NCI-H2029 (cell line): ENCODE measurements at regions not wholly inside any gene's neighbourhood (a gene's known extent, or its start where the extent isn't known, plus 50 kb on each side); places are given as distances from the start of the nearest gene placed in this dataset.

Source experiments
- DNase-seq: peaks from one replicate; lab custom pipeline; 2025; lab: John Stamatoyannopoulos, UW

DNA sequence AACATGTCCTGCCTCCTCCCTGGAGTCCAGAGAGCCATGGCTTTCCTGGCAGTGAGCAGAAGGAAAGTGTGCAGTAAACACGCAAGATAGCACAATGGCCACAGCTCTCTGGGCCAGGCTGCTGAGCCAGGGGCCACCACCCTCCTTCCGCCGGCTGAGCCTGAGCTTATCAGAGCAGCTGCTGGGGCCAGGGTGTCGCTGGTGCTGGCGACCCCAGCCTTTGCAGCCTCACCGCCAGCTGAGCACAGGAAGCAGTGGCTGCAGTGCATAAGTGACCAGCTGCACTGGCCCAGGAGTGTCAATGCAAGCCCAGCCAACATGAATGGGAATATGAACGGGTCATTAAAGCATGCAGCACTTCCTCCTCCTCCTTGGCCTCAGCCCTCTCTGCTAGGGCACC, 172.0 kb downstream of the ZFP36L2 start:
- peak; percentile 30 for DNase-seq

DNA sequence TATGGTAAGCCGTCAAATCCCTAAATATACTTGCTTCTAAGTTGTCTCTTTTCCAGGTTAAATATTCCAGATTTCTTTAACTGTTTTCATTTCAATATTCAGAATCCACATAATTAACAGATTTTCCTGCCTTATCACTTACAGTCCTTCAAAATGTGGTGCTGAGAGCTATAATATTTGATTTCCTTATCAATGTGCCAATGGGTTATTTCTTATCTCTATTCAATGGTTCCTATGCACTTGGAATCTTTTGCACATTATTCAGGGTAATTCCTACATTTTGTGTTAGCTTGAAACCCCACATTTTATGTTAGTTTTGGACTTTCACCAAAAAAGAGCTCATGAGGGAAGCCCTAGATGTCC, 173.5 kb downstream of the ZFP36L2 start:
- no peak for DNase-seq

DNA sequence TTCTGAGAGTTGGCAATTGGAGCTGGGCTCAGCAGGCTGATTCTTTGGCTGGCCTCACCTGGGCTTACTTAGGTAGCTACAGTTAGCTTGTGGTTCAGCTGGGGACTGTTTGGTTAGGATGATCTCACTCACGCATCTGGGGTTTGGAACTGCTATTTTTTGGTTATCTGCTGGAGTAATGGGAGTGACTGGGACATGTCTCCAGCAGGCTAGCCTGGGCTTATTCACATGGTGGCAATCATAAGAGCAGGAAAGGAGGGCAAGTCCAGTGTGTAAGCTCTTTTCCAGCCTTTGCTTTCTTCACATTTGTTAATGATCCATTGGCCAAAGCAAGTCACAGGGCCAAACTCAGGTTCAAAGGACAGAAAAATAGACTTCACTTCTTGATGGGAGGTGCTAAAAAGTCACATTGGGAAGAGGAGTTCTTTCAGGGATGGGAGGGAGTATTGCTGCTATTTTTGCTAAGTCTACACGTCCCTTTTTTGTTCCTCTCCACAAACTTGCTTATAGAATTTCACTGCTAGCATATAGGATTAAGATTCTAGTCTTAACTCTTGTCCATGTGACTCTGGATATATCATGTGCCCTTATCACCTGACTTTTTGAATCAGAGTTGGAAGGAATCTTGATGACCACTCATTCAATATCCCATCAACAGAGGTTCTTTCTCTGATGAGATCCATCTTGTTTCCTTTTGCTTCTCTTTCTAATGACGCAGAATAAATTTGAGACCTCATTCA, 174.0 kb downstream of the ZFP36L2 start:
- DNase-seq: no peak

DNA sequence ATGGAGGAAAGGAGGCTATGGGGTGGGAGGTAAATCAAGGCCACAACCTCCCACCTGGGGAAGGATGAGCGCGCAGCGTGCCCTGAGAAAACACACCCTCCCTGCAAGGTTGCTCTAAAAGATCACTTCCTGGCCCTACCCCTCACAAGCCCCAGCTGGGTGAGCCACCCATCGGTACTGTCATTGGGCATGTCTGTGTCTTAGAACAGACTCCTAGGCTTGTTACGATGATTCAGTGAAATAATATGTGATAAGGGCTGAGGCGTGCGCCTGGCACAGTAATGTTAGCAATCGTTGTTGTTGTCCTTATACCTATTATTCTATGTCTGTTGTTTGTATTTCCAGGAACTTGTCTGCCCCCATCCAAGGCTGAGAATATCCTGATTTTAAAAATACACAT, 175.1 kb downstream of the ZFP36L2 start:
- no peak for DNase-seq

DNA sequence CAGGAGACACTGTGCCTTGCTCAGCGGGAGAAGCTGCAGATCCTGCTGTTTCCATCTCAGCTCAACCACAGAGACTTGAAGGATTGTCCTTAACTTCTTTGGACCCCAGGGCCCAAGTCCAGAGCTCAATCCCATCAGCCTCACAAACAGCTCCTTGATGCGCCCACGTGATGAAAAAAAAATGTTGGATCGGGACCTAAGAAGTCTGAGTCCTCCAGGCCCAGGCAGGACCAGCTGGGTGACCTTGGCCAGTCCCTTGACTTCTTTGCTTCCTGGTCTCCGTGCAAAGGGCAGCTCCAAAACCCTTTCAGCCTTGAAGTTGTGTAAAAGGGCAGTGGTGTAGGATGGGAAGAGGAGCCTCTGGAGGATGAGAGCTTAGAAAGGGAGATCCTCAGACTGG, 175.5 kb downstream of the ZFP36L2 start:
- no peak for DNase-seq

DNA sequence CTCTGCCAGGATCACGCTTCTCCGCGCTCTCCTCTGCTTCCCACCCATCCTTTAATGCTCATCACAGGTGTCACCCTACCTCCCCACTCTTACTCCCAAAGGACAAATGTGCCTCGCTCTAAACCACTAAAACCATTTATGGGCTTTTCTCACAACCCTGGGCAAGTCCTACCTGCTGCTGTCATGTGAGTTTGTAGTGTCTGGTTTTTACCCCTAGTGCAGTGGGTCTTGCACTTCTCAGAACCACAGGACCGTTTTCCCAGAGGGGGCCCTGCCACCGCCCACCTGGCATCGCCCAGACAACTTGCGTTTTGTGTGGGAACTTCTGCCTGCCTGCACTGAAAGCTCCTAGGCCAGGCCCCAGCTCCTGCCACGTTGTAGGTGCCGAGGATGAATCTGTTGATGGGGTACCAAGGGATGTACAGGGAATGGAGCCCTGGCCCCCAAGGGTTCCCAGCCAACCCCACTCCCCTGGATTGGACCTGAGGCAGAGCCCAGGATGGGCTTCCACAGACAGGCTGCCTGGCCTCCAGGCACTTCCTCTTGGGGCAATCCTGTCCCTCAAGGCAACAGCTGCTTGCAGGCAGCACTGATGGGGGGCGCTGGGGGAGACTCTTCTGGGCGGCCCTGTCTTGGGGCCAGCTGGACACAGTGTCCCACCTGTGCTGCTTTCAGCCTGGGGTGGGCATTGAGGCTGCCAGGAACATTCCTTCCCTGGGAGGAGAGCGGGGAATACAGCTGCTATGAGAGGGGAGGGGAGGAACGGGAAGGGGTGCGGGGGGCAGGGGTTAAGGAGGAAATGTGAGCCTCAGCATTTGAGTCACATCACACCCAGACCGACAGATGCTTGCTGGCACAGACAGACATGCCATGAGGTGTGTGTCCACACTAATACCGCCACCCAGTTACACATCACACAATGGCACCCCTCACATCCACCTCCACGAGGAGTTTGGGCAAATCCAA, 176.3 kb downstream of the ZFP36L2 start:
- DNase-seq: no peak

DNA sequence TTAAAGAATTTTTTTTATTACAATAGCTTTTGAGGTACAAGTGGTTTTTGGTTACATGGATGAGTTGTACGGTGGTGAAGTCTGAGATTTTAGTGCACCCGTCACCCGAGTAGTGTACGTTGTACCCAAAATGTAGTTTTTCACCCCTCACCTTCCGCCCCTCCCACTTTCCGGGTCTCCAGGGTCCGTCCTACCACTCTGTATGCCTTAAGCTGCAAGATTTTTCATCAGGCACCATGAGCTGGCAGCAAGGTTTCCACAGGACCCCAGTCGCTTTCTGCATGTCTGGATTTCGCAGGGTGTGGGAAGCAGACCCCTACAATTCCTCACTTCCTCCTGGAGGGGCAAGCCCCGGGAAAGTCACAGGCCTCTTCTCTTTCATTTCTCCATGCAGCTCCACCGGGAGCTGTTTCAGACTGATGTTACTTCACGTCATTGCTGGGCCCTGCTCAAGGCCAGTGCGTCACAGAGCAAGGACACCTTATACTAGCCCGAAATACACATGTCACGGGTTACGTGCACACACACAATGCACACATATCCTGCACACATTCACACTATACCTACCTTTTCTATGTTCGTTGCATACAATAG, 179.1 kb downstream of the ZFP36L2 start:
- DNase-seq: no peak

DNA sequence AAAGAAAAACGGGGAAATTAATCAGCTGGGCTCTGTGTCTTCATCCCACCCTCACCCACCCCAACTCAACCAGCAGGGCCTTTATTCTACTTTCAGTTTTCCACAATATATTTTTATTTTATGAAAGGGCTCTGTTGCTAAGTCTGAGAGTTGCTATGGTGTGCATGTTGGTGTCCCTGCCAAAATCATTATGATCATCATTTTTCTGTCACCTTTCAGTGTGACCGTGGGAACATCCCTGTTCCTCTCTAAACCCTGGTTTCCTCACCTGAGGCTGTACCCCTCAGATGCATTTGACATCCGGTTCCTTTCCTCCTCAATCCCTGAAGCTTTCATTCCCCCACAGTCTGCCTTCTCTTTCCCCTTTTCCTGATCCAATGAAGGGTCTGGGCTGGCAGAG, 180.5 kb downstream of the ZFP36L2 start:
- no peak for DNase-seq

DNA sequence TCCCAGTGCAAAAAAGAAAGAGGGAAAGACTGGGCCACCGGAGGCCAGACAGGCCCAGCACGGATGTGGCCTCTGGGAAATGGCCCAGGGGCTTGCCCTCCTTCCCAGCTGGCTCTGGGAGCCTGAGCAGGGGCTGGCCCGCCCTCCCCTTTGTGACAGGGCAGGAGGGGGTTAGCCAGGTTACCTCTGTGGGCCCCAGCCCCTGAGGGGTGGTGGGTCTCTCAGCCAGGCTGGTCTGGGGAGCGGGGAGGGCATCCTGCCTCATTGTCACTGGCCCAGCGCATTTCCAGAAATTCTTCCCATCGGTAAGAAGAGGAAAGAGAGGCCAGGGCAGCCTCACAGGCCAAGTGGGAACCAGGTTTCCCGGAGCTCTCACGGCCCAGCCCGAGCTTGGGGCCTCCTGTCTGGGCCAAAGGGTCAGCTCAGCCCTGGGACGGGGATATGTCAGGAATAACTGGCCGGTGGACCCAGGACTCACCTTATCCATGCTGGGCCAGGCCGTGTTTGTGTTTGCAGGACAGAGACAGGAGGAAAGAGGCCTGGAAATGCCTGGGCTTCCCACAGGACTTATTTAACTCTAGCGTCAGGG, 182.2 kb downstream of the ZFP36L2 start:
- DNase-seq: no peak

DNA sequence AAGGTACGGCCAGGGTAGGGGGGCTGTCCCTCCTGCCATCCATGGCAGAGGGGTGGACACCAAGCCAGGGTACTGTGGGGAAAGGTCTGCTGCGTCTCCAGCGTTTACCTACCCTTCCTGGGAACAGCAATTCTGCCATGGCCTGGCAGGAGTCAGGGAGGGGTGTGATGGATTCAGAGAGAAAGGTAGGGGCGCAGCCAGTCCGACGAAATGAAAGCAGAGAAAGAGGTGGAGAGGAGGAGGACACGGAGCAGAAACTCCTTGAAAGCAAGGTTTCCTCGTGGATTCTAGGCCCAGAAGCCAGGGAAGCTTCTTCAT, 182.9 kb downstream of the ZFP36L2 start:
- DNase-seq: no peak

DNA sequence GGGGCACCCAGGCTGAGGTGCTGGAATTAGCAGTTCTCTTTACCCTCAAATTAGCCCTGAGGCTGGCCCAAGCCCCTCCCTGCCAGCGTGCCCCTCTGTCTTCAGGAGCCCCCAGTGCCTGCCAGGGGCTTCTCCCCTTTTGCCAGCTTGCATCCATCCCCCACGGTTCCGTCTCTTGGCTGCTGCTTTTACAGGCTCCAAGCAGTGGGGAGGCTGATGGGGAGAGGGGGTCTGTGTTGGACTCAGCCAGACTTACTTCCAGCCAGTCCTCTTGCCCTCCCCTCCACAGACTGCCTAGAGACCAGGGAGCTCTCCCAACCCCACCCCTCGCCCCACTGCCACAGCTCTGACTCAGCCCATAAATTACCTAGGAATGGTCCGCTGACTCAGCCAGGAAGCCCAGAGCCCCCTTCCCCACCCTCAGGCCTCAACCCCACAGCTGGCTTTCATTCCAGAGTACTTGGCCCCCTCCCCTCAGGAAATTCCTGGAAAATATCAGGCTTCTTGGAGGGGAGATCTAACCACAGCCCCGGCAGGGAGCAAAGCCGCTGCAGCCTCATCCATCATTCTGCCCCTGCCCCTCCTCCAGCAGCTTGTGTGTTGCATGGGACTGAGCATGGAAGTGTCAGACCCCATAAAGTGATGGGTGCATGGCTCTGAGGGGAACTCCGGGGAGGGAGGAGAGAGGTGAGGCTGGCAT, 184.6 kb downstream of the ZFP36L2 start:
- no peak for DNase-seq

DNA sequence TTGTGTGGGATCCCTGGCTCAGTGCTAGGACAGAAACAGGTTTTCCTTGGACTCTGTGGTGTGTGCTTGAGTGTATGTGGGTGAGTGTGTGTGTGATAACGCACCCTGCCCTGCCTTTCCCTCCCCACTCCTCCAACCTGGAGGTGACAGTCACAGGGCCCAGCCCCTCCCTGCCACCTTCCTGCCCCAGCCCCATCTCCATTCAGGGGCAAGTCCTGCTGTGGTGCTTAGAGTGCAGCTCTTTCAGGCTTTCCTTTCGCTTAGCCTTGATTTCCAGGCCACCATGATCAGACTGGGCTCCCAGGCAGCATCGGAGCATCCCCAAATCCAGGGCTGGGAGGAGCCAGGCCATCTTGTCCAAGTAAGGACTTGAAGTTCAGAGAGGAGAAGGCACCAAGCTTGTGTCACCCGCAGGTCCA, 185.2 kb downstream of the ZFP36L2 start:
- DNase-seq: no peak

DNA sequence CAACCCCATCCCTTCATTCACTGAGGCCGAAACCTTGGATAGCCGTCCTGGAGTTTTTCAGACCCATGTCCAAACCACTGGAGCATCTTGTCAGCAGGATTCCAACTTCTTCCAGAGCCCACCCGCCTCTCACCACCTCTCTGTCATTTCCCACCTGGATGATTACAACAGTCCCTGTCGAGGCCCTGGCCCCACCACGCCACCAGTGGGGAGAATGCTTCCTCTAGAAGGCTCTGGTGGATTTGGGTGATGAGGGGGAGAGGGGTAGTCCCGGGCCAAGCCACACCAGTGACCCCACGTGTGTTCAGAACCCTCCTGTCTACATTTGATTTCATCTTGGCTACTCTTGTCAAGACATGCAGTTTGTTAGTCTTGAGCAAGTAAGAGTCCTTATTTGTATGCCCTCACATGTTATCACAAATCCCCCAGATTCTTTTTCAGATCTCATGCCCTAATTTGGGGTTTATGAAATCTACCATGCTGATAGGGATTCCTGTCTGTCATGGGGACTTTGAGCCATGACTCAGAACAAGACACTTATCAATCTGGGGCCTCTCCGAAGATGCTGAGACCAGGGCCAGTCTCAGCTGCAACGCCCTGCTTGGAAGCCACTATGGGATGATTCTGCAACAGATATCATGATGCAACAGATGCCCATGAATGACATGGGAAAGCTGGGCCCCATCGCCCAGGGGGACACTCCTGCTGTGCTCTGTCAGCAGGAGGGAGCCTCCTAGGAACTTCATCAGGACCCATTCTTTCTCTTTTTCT, 186.1 kb downstream of the ZFP36L2 start:
- no peak for DNase-seq

DNA sequence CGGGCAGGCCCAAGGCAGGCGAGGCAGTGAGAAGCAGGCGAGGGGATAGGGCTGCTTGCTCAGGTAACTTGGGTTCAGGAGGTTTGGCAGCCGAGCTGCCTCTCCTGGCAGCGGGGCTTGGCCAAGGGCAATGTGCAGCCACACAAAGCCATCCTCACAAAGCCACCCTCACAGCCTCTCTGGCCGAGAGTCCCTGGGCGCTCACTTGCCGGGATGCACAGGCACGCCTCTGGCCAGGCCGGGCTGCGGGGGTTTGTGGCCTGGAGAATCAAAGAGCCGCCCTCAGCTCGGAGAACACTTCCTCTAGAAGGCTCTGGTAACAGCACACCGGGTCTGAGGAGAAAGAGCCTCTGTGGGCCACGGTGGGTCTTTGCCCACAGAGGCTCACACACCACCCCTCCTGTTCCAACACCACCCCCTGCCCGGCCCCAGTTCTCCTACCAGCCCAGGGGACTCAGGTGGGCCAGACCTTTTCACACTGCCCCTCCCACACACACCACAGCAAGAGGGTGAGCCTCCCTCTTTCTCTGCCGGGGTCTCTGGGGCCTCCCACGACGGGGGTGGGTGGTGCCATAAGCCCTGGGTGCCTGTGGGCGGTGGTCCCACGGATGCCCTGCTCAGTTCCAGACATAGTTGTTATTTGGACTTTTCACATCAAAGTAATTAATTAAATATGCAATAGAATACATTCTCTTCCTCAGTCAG, 186.9 kb downstream of the ZFP36L2 start:
- DNase-seq: no peak

DNA sequence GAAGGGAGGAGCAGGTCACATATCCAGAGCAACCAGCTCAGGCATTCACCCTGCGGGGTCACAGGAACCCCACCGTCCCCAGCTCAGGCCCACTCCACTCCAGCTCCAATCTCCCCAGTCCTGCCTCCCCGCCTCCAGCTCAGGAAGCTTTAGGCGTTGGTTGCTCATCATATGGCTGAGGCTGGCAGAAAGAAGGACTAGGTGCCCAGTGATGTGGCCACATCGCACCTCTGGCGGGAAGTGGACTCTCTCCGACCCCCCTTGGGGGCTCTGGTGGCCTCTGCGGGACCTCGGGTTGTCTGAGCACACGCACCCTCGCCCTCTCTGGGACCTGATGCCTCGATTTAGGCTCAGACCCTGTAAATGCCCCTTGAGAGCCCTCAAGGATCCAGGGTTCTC, 187.7 kb downstream of the ZFP36L2 start:
- DNase-seq: no peak

DNA sequence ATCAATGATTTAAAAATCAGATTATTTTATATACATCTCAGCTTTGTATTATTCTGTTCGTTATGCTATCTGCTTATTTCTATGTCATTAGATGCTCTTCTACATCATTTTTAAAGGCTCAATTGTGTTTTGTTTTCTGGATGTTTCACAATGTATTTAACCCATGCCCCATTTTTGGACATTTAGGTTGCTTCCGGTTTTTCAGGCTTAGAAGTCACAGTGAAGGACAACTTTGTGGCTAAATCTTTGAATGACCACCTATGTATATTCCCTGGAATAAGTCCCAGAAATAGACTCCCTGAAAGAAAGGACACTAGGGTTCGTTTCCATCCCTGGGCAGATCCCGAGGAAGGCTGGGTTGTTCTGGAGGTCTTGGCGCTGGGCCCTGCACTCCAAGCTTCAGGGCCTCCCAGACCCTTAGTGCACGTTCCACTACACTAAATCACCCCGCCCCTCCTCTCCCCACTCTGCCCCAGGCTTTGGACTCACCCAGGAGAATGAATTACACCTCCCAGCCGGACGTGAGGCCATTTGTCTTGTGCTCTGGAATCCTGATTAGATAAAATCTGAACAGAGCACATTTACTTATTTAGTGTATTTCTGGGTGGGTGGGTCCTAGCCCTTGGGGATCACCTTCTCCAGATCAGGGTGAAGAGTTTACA, 188.2 kb downstream of the ZFP36L2 start:
- DNase-seq: no peak

DNA sequence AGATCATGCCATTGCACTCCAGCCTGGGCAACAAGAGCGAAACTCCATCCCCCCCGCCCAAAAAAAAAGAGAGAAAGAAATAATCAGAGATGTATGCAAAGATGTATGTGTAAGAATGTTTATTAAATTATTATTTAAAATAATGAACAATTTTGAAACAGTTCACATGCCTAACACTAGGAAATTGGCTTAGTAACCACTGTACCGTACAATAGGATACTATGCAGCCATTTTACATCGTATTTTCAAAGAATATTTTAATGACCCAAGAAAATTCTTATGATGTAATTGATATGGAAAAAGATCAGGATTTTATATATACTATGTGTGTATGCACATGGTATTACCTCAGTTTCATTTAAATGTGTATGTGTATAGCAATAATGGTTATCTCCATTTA, 190.5 kb downstream of the ZFP36L2 start:
- DNase-seq: no peak

DNA sequence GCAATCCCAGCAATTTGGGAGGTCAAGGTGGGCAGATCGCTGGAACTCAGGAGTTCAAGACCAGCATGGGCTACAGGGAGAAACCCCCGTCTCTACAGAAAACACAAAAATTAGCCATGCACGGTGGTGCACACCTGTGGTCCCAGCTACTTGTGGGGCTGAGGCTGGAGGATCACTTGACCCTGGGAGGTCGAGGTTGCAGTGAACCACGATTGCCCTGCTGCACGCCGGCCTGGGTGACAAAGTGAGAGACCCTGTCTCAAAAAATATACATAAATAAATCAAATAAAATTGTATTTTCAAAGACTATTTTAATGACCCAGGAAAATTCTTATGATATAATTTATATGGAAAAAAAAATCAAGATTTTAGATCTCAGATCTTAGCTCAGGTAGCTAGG, 191.5 kb downstream of the ZFP36L2 start:
- no peak for DNase-seq

DNA sequence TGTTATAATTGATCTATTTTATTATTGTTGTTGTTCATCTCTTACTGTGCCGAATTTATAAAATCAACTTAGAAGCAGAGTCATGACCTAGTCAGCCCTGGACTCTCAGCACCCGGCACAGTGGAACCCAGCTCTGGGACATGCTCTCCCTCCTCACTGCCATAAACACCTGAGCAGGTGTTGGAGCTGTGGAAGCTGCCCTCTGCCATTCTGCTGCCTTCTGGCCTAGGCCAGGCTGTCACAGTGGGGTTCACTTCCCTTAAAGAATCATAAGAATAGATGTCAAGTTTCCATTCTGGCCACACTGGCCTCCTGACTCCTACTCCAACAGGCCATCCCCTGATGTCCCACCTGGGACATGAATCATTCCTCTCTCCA, 192.2 kb downstream of the ZFP36L2 start:
- DNase-seq: no peak
